Loucy (cell line): ENCODE measurements at regions not wholly inside any gene's neighbourhood (a gene's known extent, or its start where the extent isn't known, plus 50 kb on each side); places are given as distances from the start of the nearest gene placed in this dataset.

Experiments used
- EZH2phosphoT487 ChIP-seq: fragments of 200-600 bp; IDR thresholded peaks from 2 replicates; pipeline ENCODE4 v1.6.1; 2018; ENCODE audit warnings: antibody characterized with exemption, mild to moderate bottlenecking, moderate library complexity, borderline replicate concordance
- TF ChIP-seq, protein P1 (sequence below): fragments of 200-600 bp; sonication (generic); conservative IDR thresholded peaks from 2 replicates; pipeline ENCODE4 v1.5.1; 2014; ENCODE audit warnings: mild to moderate bottlenecking, antibody characterized with exemption, low read length

DNA sequence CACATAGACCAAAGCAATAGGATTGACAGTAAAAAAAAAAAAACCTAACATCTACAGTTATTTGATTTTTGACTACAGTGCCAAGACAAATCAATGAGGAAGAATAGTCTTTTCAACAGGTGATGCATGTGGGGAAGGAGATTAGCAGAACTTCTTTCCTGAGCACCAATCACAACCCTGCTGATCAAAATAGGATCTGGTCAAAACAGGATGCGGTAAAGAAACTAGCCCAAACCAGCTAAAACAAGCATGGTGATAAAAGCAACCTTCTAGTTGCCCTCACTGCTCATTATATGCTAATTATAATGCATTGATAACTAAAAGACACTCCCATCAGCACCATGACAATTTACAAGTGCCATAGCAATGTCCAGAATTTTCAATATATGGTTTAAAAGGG is 667.5 kb downstream of the GRXCR1 start:
- no peak for TF ChIP-seq EZH2phosphoT487
- TF ChIP-seq, protein P1, sequence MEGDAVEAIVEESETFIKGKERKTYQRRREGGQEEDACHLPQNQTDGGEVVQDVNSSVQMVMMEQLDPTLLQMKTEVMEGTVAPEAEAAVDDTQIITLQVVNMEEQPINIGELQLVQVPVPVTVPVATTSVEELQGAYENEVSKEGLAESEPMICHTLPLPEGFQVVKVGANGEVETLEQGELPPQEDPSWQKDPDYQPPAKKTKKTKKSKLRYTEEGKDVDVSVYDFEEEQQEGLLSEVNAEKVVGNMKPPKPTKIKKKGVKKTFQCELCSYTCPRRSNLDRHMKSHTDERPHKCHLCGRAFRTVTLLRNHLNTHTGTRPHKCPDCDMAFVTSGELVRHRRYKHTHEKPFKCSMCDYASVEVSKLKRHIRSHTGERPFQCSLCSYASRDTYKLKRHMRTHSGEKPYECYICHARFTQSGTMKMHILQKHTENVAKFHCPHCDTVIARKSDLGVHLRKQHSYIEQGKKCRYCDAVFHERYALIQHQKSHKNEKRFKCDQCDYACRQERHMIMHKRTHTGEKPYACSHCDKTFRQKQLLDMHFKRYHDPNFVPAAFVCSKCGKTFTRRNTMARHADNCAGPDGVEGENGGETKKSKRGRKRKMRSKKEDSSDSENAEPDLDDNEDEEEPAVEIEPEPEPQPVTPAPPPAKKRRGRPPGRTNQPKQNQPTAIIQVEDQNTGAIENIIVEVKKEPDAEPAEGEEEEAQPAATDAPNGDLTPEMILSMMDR, result no peak
